ENCODE measurements at regions not wholly inside any gene's neighbourhood (a gene's known extent, or its start where the extent isn't known, plus 50 kb on each side); places are given as distances from the start of the nearest gene placed in this dataset.

DNA sequence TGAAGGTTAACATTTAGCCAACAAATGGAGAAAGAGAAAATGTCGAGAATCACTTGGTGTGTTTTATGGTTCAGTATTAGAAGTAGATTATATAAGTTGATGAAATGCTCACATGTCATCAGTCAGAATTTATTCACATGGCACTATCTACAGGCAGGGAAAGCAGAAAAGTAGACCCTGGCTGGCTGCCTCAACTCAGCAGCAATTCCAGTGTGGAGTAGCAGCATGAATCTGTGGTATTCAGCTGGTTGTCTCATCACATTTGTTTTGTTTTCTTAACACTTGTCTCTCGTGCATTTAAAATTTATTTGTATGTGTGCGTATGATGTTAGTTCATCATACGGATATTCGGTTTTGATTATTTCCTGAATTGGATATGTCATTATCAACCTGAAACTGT is 153.5 kb upstream of the OR13F1 start:
- TF ChIP-seq POLR2A (IDR thresholded peaks at IDR 0.05): no peak
- TF ChIP-seq, protein P1, sequence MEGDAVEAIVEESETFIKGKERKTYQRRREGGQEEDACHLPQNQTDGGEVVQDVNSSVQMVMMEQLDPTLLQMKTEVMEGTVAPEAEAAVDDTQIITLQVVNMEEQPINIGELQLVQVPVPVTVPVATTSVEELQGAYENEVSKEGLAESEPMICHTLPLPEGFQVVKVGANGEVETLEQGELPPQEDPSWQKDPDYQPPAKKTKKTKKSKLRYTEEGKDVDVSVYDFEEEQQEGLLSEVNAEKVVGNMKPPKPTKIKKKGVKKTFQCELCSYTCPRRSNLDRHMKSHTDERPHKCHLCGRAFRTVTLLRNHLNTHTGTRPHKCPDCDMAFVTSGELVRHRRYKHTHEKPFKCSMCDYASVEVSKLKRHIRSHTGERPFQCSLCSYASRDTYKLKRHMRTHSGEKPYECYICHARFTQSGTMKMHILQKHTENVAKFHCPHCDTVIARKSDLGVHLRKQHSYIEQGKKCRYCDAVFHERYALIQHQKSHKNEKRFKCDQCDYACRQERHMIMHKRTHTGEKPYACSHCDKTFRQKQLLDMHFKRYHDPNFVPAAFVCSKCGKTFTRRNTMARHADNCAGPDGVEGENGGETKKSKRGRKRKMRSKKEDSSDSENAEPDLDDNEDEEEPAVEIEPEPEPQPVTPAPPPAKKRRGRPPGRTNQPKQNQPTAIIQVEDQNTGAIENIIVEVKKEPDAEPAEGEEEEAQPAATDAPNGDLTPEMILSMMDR (IDR thresholded peaks at IDR 0.05): no peak

All from testis (tissue), 2 donors.